Middle frontal gyrus (tissue), 1 donor: ENCODE measurements at regions not wholly inside any gene's neighbourhood (a gene's known extent, or its start where the extent isn't known, plus 50 kb on each side); places are given as distances from the start of the nearest gene placed in this dataset.

ENCODE experiments used
- DNase-seq: peaks from one replicate; pipeline ENCODE4 v3.0.0-alpha.2; 2015; ENCODE audit warnings: low spot score; ENCODE audit errors: extremely low spot score

DNA sequence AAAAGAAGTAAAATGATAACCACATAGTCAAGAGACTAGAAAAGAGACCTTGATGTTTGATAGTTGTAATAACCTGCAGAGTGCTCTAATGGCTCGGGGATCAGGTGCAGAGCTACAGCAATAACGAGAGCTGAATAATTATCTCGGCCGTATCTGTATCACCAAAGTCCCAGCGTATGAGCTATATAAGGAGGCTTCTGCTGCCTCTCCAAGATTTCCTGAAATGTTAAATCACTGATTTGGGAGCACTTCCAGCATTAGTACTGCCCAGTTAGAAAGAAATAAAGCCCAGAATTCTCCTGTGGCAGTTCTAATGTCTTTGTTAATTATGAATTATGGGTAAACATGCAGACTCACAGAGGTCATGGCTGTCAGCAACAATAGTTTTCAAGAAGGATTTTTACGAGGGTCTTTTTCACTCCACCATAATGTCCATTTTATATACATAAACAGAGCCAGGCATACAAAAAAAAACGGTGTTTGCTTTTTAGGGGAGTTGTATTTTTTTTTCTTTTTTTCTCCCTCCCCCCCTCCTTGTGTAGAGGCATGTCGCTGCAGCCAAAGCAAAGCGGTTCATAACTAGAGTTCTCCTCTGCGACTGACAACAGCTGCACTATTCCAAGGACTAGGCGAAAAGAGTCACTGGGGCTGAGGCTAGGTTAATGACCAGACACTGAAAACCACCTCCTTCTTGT lies 168.3 kb upstream of the VRK2 start:
- DNase-seq, result no peak

DNA sequence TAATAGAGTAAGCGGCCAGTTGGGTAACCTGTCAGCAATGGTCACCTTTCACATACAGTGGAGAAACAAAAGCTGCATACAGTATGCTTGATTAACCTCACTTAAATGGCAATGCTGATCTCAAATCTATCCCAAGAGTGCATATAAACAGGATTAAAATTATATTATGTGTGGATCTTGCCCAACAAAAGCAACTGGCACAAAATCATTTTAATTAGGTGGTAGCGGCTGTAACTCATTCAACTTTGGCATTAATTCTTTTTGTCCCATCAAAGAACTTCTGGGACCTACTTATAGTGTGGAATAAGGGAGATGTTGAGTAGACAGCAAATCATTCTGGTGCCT lies 167.8 kb upstream of the VRK2 start:
- DNase-seq, result no peak

DNA sequence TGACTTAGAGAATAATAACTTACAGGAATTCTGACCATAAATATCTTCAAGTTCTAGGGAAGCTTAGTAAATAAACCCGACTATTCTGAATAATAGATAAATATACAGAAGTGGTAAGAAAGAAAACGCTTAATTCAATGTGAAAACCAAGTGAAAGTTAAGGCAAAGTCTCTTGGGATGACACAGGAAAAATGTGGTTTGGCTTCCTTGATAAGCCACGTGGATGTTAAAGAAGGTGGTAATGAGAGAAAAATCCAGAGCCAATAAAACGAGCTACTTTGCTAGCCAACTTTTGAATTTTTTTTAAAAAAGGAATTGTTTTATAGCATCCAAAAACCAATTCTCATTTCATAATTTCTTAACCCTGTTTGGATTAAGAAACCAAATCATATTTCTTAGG lies 166.2 kb upstream of the VRK2 start:
- no peak for DNase-seq

DNA sequence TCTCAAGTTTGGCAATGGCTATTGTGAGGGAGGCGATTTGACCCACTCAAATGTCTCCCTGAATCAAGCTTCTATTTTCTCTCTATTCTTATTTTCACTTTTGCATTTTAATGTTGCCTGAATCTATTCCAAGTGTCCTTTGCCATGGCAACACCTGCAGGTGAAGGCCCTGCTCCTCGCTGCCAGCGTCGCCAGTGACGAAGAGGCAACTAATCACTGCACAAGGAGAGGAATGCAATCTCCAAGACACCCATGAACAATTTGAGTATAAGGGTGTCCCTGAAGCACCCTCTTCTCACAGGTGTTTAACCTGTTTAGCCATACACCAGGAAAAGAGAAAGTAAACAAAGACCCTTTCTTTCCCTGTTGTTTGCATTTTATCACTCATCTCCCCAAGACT lies 165.6 kb upstream of the VRK2 start:
- DNase-seq, result no peak

DNA sequence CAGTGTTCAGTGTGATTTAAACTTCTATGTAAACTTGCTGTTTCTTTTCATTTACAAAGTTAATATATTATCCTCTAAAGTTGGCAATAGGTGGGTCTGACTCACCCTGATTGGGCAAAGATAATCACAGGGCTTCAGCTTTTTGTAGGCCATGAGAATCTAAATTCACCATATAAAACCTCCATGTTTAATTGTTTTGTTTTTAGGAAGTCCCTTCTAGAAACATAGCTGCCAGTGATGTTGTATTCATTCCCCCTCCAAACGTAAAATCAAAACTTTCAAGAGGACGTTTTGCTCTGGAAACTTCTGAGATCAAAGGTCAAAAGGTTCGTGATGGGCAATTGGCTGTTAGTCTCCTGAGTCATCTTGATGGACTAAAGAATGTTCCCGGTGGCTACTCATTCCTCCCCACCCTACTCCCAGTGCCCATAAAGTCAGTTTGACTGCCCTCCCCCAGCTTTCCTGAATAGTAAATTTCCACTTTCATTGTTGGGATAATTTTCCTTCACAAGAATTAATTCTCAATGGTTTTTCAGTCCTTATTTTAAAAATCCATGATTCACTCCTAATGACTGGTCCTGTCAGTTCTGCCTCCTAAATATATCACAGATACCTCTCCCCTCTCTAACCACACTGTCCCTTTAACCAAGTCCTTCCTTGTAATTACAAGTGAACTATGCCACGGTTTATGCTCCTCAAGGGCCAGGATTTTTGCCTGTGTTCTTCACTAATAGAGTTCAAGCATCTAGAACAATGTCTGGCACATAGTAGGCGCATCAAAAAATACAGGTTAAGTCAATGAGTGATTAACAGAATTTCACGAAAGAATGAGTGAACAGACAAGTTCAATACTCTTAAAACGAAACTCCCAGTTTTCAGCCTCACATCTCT lies 164.4 kb upstream of the VRK2 start:
- no peak for DNase-seq

DNA sequence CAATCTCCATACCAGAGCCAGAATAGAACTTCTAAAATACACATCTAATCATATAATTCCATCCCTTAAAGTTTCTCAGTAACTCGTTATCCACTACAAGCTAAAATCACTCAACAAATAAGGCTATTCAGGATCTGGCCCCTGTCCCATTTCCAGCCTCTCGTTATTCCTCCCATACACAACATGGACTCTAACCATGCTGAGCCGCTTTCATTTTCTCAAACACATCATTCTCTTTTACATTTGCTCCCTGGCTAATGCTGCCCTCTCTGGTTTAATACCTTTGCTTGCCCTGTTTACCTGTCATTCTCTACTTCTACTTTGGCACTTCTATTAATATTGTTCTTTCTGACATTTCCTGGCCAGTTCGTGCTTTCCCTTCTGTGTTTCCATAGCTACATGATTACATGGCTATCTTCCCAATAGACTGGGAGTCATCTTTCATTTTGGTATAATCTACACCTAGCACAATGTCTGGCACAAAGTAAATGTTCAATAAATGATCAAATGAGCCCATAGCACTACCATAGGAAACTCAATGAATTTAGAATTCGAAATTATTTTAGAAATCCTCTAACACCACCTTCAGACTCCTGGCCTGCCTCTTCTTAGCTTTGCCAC lies 163.6 kb upstream of the VRK2 start:
- DNase-seq, result no peak

DNA sequence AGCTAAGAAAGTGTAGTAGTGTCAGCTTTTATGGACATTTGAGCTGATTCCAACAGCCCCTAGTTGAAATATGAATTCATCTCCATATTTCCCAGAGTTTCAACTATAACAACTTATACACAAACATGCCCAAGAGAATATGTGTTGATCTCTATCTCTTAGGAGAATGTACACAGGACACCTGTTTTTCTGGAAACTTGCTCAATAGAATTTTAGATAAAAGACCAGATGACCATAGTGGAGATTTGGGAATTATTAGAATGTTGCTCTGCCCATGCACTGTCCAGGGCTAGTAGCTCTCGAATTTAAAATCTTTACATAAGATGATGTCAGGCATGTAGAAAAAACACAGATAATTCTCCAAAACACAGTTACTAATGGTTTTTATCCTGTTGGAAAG lies 162.3 kb upstream of the VRK2 start:
- no peak for DNase-seq

DNA sequence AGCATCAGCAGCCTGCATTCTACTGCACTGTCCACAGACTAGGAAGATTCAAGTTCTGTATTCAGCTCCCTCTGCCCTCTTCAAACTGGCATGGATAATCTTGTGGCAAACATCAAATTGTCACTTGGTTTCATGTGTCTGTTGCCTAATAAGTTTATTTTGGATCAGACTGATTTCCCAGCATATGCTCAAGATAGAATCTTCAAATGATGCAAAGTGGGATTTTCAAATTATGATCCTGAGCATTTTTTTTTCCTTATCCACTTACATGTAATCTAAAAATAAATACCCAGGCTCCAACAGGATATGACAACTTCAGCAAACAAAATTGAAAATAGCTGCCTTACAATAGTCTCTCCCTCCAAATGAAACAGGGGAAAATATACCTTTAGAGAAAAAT lies 160.9 kb upstream of the VRK2 start:
- DNase-seq, result no peak

DNA sequence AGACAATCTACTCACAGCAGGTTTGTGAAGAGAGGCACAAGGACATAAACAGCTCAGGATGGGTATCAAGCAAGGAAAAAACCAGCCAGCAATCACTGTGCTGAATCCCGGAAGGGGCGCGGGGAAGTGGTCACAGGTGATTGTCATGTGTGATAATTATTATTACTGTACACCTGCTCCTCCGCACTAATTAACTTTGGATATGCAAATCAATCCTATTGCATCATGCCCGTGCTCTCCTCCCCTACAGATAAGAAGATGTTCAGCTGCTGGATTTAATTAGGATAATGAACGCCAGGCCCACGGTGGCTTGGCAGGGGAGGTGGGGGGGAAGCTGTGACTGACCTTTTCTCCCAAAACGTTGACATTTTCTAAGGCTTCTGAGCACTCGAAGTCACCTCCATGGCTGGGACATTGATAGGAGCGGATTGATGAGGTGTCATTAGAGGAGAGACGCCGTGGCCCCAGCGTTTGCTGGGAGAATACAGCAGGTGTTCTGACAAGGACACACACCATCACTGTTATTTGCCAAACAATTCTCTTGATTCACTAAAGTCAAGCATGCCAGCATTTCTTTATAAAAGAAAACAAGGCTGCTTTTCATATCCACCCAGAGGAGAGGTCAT lies 160.3 kb upstream of the VRK2 start:
- DNase-seq, result no peak

DNA sequence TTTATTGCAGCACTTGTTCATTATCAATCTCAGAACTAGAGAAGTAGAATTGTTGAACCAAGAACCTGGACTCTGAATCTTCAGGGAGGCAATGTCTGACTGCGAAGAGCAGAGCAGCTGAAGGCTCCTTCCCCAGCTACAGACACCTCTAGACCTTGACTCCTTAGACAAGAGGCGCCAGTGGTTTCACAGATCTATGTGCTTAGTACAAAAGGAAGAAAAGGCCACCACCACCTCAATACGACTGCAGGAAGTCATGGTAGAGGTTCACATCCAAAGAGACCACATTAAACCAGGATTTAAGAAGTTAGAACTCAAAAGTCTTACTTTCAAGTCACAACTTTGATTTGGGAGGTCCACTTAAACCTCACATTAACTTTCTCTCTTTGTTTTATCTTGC lies 158.1 kb upstream of the VRK2 start:
- no peak for DNase-seq

DNA sequence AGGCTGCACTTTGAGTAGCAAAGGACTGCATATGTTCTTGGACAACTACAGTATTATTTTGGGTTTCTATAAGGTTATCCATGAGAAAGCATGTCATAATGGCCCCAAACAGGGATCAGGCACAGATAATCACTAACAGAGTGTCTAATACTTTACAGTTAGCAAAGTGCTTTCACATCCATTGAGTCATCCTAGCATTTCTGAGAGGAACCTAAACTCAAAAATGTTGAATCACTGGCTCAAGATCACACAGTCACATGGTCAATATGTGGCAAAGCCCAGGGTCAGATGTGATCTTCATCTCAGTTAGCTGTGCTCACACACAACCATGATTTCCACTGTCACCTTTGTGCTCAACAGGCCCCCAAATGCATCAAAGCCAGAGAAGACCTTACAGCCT lies 156.1 kb upstream of the VRK2 start:
- DNase-seq, result no peak

DNA sequence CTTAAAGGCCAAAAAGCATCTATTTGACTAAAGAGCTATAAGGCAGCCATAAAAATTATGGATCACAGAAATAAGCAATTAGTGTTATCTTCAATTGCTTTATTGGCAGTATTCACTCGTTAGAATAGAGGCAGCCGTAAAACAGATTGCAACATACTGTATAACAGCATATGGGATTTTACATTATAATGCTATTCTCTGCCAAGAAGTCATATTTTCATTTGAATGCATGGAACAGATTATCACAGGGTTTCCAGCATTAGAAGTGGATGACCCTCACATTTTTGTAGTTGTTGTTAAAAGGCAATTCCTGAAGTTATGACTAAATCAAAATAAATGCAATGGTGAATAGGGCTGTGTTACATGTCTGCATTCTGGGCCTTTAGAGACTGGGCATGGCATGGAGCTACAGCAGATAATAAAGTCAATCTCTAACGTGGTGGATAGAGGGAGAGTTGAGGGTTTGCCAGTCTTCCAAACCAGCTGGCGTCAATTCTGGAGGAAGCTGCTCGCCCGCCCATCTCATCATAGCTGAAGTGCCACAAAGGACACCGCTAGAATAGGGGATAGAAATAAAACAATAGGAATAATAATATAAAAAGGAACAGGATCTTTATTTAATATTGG lies 155.4 kb upstream of the VRK2 start:
- DNase-seq, result no peak

DNA sequence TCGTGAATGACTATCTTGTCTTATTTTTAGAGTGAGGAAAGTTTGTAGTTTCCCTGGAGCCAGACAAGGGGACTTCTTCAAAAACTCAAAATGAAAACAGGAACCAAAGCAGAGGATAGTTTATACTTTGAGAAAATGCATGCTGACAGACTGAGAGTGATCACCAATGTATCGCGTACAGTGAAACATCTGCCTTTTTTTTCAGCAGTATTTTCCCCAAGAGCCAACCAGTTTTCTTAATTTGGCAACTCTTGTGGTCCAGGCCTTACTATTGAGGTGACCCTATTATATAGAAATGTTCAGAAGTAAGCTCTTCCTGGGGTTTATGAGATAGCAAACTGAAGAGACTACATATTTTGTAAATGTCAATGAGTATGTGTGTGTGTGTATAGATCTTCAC lies 153.7 kb upstream of the VRK2 start:
- no peak for DNase-seq

DNA sequence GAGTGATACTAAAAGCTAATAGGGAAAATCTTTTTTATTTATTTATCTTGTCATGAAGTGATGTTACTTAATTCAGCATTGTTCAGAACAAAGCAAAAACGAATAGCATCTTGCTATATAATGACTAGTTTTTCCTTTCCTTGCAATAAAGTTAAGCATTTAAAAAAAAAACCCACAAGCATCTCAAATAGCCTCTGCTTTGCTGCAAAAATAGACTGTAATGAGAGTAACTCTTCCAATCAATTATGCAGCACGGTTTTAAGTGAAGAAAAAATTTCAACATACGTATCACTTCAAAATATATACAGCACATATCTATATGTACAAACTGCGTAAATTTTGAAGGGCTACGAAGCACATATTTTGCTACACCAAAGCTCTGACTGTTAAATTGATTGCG lies 153.3 kb upstream of the VRK2 start:
- DNase-seq, result no peak

DNA sequence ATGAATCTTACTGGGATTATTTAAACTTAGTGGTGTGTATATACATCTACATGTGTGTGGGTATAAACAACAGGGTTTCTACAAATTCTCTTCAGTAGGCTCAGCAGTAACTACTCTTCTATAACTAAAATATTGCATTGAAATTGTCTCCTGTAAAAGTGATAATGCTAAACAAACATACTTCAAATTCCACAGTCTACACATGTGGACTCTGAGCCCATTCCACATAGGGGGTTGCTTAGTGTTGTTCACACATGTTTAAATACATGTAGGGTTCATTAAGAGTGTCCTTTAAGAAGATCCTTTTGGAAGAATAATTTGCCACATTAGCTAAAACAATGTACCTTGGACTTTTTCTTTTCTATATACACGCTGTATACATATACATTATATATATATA lies 152.8 kb upstream of the VRK2 start:
- no peak for DNase-seq

DNA sequence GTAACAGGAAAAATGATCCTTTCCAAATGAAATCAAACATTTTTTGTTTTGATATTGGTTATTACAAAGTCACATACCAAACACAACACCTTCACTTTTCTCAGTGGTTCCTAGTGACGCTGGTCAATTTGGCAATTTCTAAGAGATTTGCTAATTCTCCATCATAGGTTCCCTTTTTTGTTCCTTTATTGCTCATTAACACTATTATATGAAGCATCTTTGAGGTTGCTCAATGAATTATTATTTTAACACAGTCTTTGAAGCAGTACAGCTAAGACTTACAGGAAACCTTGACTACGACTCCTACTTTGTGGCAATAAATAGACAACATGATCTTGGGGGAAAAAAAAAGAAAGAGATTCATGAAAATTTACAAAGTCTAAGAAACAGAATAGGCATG lies 152.2 kb upstream of the VRK2 start:
- DNase-seq, result no peak

DNA sequence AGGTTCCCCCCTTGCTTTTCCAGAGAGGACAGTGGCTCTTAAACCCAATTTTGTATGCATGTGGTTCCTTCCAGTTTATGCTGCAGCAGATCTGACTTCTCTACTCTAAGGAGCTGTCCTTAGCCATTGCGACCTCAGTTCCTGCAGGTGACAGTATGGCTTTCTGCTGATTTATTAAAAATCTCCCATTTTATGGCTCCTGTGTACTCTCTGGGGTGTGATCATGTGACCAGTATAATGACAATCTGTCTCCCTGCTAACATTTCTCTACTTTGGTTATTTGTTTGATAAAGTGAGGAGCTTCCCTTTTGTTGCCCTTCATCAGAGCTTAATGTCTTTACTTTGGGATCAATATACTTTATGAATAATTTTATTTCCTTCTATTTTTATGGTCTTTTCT lies 148.7 kb upstream of the VRK2 start:
- DNase-seq, result no peak

DNA sequence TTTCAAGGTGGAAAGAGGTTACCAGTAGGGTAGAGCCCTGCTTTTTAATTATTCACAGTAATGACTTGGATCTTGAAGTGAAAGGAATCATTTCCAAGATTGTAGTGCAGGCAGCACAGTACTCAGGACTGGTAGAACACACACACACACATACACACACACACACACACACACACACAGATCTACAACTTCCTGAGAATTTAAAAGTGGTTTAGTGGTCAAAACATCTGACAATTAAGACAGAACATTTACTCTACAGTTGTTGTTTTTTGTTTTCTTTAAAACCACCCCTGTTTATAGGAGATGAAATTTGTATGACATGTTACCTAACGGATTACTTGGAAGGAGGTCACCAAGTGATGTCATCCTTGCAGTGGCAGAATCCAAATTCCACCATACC lies 146.7 kb upstream of the VRK2 start:
- DNase-seq, result no peak

DNA sequence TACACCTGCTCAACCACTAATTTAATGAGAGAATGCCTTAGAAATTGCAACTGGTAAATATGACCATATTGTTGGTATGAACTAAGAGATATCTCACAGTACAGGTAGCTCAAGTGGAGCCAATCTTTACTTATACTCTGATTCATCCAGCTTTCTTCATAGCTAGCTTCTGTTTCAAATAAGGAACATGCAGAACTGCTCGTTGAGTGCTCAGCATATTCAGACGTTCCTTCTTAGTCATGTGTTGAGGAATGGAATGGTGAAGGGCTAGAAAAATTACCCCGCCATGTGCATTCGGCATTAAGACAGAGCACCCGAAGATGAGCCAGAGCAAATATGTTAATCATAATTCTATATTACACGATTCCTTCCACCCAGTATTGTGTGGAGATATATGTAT lies 144.0 kb upstream of the VRK2 start:
- no peak for DNase-seq

DNA sequence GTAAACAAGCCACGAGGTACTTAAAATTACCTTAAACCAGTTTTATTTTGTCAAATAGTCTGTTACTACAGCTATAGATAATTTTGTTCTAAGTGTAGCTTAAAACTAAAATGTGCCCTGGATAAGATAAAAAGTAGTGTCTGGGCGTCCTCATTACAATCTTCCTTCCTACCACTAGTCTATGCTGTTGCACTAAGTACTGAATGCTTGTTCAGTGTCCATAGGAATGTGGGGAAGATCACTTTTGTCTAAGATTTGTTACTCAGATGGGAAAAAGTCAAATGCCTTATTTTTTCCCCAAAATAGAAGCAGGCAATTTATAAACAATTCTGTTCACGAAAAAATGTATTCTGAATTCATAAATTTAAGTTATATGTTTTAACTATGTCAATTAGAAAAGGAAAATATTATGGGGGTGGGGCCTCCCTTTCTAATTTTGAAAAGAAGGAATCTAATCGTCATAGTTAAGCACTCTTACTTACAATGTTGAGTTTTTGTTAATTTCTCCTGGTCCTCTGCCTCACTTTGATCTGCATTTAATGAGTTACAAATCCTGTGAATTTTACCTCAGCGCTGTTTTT lies 140.4 kb upstream of the VRK2 start:
- peak; percentile 49 for DNase-seq

DNA sequence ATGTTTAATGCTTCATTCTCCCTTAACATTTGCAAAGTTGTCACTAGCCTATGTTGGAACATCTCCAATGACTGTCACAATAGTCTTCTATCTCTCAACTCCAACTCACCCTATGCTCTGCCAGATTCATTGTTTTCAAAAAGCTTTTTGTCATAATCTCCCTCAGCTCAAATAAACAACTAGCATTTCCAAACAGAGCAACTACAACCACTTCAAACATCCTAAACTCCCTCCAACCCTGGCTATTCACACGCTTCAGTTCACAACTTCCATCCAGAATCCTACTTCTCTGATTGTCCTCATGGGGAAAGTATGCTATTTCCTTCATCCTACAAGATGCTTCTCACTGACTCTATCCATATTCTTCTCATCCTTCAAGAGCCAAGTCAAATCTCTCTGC lies 139.2 kb upstream of the VRK2 start:
- no peak for DNase-seq
